GM12891 (cell line): ENCODE measurements at regions not wholly inside any gene's neighbourhood (a gene's known extent, or its start where the extent isn't known, plus 50 kb on each side); places are given as distances from the start of the nearest gene placed in this dataset.

ENCODE experiments used
- POLR2A ChIP-seq: IDR thresholded peaks from 2 replicates; pipeline ENCODE4 v1.6.1; 2011; ENCODE audit warnings: low read depth, low read length, control low read depth
- POLR2AphosphoS5 ChIP-seq: IDR thresholded peaks from 2 replicates; pipeline ENCODE4 v1.6.1; 2011; ENCODE audit warnings: low read depth, low read length, control low read depth

- TF ChIP-seq POLR2A: no peak
- no peak for TF ChIP-seq POLR2AphosphoS5
Measured at GRCh38 chr3:153259956-153260355, 97.9 kb downstream of the RAP2B start.
